Rectal smooth muscle tissue (tissue), 1 donor: ENCODE measurements at regions not wholly inside any gene's neighbourhood (a gene's known extent, or its start where the extent isn't known, plus 50 kb on each side); places are given as distances from the start of the nearest gene placed in this dataset.

Experiments
- H3K27ac ChIP-seq: one replicate; pipeline ENCODE4 v1.7.0; 2013; ENCODE audit warnings: low read depth, low read length, inconsistent platforms
- H3K27me3 ChIP-seq: one replicate; pipeline ENCODE4 v1.7.0; 2013; ENCODE audit warnings: low read length; ENCODE audit not compliant: control insufficient read depth, insufficient read depth
- H3K36me3 ChIP-seq: one replicate; pipeline ENCODE4 v1.7.0; 2013; ENCODE audit warnings: low read length; ENCODE audit not compliant: control insufficient read depth, insufficient read depth
- H3K4me1 ChIP-seq: one replicate; pipeline ENCODE4 v1.7.0; 2013; ENCODE audit warnings: low read length; ENCODE audit not compliant: control insufficient read depth, insufficient read depth
- H3K4me3 ChIP-seq: one replicate; pipeline ENCODE4 v1.7.0; 2013; ENCODE audit warnings: low read length
- H3K9ac ChIP-seq: one replicate; pipeline ENCODE4 v1.7.0; 2013; ENCODE audit warnings: low read length

- H3K27me3 ChIP-seq, result no peaks in the 10 kb centered on the region
- no peak overlapping the region for H3K4me3 ChIP-seq
- H3K36me3 ChIP-seq, result no peaks in the 10 kb centered on the region
- H3K4me1 ChIP-seq, result no peaks in the 10 kb centered on the region
- H3K9ac ChIP-seq, result no peak overlapping the region
- H3K27ac ChIP-seq, result no peak overlapping the region
These were observed 93.6 kb upstream of the ZNF678 start for GRCh38 chr1:227469708-227470107.

DNA sequence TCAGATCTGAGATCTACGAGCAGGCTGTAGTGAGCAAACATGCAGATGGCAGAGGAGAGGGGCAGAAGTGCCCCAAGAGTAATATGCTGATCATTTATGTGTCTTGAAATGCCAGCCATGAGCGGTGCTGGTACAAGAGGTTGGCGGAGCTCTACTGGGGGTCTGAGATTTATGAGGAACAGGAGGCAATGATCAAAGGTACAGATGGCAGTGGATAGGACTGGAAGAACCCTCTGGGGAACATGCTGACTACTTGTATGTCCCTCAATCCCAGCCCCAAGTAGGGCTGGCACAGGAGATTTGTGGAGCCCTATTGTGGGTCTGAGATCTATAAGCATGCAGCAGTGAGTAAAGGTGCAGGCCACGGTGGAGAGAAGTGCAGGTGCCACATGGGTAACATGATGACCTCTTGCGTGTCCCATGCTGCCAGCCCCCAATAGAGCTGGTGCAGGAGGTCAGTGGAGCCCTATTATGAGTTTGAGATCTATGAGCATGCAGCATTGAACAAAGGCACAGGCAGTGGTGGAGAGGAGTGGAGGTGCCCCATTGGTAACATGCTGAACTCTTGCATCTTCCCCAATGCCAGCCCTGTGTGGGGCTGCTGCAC, 97.2 kb upstream of the ZNF678 start:
- H3K9ac ChIP-seq, result no peak overlapping the region
- no peak overlapping the region for H3K4me3 ChIP-seq
- no peak overlapping the region for H3K27ac ChIP-seq
- H3K4me1 ChIP-seq, result no peaks in the 10 kb centered on the region
- H3K27me3 ChIP-seq, result no peaks in the 10 kb centered on the region
- no peaks in the 10 kb centered on the region for H3K36me3 ChIP-seq

GRCh38 chr1:227465256-227465655, 98.1 kb upstream of the ZNF678 start:
- Histone ChIP-seq H3K4me1 (no peaks in the 10 kb centered on the region), H3K9ac (no peak overlapping the region), H3K27ac (no peak overlapping the region), H3K36me3 (no peaks in the 10 kb centered on the region), H3K27me3 (no peaks in the 10 kb centered on the region), H3K4me3 (no peak overlapping the region)

DNA sequence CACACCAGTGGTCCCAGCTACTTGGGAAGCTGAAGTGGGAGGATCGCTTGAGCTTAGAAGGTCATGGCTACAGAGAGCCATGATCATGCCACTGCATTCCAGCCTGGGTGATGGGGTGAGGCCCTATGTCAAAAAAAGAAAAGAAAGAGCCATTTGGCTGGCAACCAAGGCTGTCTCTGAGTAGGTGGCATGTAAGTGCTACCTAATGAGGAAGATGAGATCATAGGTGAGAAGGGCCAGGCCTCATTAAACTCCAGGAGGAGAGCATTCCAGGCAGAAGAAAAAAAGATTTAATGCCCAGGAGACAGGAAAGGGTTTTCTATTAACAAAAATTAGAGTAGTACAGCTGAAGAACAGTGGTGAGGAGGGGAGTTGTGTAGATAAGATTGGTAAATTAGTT, 103.4 kb upstream of the ZNF678 start:
- Histone ChIP-seq H3K4me3 (no peak overlapping the region), H3K27me3 (no peaks in the 10 kb centered on the region), H3K27ac (no peak overlapping the region), H3K36me3 (no peaks in the 10 kb centered on the region), H3K4me1 (no peaks in the 10 kb centered on the region), H3K9ac (no peak overlapping the region)

- no peaks in the 10 kb centered on the region for H3K27me3 ChIP-seq
- H3K4me1 ChIP-seq, result no peaks in the 10 kb centered on the region
- H3K36me3 ChIP-seq, result no peaks in the 10 kb centered on the region
- H3K9ac ChIP-seq, result no peak overlapping the region
- H3K27ac ChIP-seq, result no peak overlapping the region
- no peak overlapping the region for H3K4me3 ChIP-seq
These were observed 104.0 kb upstream of the ZNF678 start for GRCh38 chr1:227459326-227459841.

GRCh38 chr1:227454686-227455085, 108.7 kb upstream of the ZNF678 start:
- Histone ChIP-seq H3K4me1 (no peaks in the 10 kb centered on the region), H3K4me3 (no peak overlapping the region), H3K9ac (no peak overlapping the region), H3K27me3 (peaks cover 2% of the 10 kb centered on the region), H3K27ac (no peak overlapping the region), H3K36me3 (no peaks in the 10 kb centered on the region)

GRCh38 chr1:227453631-227454355, 109.6 kb upstream of the ZNF678 start:
- H3K9ac ChIP-seq, result no peak overlapping the region

DNA sequence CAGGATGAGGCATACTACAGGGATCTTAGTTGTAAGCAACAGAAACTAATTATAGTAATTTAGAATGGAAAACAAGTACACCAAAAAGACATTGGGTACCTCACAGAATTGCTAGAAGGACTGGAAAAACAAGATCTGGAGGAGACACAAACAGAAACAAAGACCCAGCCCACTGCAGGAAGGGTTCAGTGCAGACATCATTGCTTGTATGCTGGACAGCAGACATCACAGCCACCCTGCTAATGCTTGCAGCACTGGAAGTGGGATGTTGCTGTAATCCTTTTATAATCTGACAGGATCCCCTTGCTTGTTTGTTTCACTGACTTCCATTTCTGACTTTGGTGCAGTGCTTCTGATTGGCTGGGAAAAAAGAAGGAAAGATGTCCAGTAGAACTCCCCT, 111.4 kb upstream of the ZNF678 start:
- H3K27ac ChIP-seq, result no peak overlapping the region
- H3K9ac ChIP-seq, result no peak overlapping the region
- H3K4me3 ChIP-seq, result no peak overlapping the region
- no peaks in the 10 kb centered on the region for H3K4me1 ChIP-seq
- H3K36me3 ChIP-seq, result no peaks in the 10 kb centered on the region
- H3K27me3 ChIP-seq, result peaks cover 2% of the 10 kb centered on the region

More at GRCh38 chr1:227453631-227454355, 109.6 kb upstream of the ZNF678 start:
- Histone ChIP-seq H3K27ac (no peak overlapping the region), H3K4me1 (no peaks in the 10 kb centered on the region), H3K4me3 (no peak overlapping the region), H3K27me3 (peaks cover 2% of the 10 kb centered on the region), H3K36me3 (no peaks in the 10 kb centered on the region)

GRCh38 chr1:227451057-227451456, 112.3 kb upstream of the ZNF678 start:
- Histone ChIP-seq H3K36me3 (no peaks in the 10 kb centered on the region), H3K27ac (no peak overlapping the region), H3K27me3 (peaks cover 2% of the 10 kb centered on the region), H3K4me3 (no peak overlapping the region), H3K9ac (no peak overlapping the region), H3K4me1 (no peaks in the 10 kb centered on the region)

DNA sequence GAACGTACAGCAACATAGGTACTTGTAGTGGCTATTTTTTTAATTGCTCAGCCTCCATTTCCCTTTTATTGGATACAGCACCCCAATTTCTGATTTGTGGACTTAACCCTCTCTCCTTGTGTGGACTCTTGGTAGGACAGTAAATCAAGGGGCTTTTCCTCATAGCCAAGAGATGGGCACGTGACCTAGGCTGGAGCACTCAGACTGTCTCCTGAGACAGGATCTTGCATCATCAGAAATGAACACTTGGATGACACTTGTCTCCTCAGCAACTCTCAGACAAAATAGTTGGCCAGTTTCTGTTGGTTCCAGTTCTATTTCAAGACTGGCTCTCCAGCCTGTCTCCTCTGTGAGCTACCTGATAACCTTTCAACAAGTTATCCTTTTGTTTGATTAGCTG, 112.9 kb upstream of the ZNF678 start:
- H3K36me3 ChIP-seq, result no peaks in the 10 kb centered on the region
- no peaks in the 10 kb centered on the region for H3K4me1 ChIP-seq
- no peak overlapping the region for H3K27ac ChIP-seq
- H3K27me3 ChIP-seq, result peaks cover 2% of the 10 kb centered on the region
- no peak overlapping the region for H3K4me3 ChIP-seq
- H3K9ac ChIP-seq, result no peak overlapping the region

- Histone ChIP-seq H3K4me3 (no peak overlapping the region), H3K27me3 (peaks cover 2% of the 10 kb centered on the region), H3K9ac (no peak overlapping the region), H3K4me1 (no peaks in the 10 kb centered on the region), H3K36me3 (no peaks in the 10 kb centered on the region), H3K27ac (no peak overlapping the region)
These were observed 113.5 kb upstream of the ZNF678 start for GRCh38 chr1:227449741-227450441.

- Histone ChIP-seq H3K4me1 (no peaks in the 10 kb centered on the region), H3K36me3 (no peaks in the 10 kb centered on the region), H3K9ac (no peak overlapping the region), H3K4me3 (no peak overlapping the region), H3K27ac (no peak overlapping the region), H3K27me3 (peaks cover 2% of the 10 kb centered on the region)
These were observed 114.3 kb upstream of the ZNF678 start for GRCh38 chr1:227449051-227449450.
